ENCODE measurements at regions not wholly inside any gene's neighbourhood (a gene's known extent, or its start where the extent isn't known, plus 50 kb on each side); places are given as distances from the start of the nearest gene placed in this dataset.
A peak's percentile ranks its signal among the peaks of the same experiment; 100 is the strongest.

DNA sequence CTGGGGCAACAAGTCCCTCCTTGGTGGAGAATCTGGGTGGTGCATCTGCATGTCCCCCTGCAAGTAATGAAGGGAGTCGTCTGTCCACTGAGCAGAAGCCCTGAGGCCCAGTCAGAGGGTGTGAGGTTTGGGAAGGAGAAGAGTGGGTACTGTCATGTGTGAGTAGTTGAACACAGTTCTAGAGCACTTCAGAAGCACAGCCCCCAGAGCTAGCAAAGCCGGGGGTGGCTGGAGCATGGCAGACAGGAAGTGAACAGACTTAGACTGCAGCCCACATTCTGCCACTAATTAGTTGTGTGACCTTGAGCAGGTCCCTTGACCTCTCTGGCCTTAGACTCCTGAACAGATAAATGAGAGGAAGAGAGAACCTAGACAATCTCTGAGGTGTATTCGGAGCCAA is 207.6 kb downstream of the UACA start:
- no peak for DNase-seq

DNA sequence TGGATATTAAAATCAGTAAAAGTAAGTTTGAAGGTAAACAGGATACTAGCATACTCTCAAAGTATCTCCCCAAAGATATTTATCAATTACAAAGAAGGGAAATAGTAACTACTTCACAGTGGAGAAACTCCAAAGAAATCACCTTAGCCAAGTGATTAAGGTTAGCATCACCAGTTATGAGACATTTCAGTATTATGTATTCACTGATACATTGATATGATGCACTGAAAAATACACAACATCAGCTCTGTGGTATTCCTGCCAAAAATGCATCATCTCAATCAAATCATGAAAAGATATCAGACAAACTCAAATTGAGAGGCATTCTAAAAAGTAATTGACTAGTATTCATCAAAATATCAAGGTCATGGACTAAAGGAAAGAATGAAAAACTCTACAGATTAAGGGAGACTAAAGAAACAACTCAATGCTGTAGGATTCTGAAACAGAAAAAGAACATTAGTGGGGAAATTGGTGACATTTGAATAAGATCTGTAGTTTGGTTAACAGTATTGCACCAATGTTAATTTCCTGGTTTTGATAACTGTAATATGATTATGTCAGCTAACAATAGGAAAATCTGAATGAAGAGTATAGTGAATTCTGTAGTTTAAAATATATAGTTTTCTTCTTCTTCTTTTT is 215.4 kb downstream of the UACA start:
- DNase-seq, result no peak

DNA sequence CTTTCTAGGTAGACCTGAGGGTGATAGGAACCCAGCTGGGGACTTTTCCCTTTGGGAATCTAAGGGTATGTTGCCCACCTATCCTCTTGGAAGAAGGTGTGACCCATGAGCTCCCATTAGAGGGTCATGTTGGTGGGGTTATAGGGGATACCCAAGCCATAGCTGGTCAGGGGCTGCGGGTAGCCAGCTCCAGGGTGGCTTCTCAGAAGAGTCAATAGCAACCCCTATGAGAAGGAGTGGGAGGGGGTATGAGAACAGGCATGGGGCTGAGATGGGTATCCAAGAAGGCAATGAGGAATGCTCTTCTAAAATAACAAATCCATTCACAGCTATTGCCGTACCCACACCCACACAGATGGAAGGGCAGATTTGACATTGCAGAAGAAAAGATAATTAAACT is 217.8 kb downstream of the UACA start:
- no peak for DNase-seq

GRCh38 chr15:70541511-70541910 is 221.8 kb downstream of the UACA start:
- no peak for DNase-seq

- no peak for DNase-seq
Observed at GRCh38 chr15:70539912-70540530, 223.3 kb downstream of the UACA start.

DNA sequence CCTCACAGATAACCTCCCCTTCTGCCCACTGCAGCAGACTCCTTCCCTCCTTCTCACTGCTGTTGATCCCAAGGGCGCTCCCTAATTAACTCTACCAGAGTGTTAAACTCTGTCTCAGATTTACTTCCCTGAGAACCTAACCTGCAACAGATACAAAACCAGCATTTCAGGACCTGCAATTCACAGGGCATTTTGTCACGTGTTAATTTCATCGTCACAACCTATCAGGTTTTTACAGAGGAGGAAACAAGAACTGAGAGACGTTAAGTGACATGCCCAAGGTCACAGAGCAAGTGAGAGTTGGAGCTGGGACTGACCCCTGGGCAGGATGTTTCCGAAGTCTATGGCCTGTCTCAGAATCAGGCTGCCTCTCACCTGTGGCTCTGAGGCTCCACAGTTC is 223.9 kb downstream of the UACA start:
- DNase-seq, result no peak

DNA sequence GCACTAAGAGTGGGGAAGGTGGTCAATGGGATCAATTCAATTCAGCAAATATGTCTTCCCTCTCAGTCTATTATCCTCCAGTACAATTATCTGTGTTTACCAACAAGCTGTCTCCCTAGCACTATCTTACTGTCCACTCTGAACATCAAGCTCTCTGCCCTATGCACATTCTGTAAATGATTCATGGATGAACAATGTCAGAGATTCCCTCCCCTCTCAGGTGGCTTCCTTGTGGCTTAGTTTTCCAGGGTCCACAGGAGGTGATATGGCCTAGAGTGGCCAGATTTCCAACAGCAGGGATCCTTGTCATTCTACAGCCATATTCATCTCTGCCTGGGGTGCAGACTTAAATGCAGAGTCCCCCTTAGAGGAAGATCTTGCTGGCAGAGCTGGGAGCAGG is 225.1 kb downstream of the UACA start:
- DNase-seq, result no peak

DNA sequence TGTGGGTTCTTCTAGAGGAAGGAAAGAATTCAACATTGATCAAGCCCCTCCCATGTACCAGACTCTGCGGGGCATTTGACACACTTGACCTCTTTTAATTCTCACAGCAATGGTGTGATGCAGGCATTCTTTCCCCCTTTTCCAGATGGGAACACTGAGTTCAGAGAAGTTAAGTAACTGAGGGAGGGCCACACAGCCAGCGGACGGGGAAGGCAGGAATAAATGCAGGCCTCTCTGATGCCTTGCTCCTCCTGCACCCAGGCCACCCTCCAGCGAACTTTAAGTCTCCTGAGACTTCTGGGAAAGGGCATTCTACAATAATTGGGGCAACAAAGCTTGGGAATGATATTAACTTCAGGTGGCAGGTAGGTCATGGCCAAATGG is 227.4 kb downstream of the UACA start:
- no peak for DNase-seq

DNA sequence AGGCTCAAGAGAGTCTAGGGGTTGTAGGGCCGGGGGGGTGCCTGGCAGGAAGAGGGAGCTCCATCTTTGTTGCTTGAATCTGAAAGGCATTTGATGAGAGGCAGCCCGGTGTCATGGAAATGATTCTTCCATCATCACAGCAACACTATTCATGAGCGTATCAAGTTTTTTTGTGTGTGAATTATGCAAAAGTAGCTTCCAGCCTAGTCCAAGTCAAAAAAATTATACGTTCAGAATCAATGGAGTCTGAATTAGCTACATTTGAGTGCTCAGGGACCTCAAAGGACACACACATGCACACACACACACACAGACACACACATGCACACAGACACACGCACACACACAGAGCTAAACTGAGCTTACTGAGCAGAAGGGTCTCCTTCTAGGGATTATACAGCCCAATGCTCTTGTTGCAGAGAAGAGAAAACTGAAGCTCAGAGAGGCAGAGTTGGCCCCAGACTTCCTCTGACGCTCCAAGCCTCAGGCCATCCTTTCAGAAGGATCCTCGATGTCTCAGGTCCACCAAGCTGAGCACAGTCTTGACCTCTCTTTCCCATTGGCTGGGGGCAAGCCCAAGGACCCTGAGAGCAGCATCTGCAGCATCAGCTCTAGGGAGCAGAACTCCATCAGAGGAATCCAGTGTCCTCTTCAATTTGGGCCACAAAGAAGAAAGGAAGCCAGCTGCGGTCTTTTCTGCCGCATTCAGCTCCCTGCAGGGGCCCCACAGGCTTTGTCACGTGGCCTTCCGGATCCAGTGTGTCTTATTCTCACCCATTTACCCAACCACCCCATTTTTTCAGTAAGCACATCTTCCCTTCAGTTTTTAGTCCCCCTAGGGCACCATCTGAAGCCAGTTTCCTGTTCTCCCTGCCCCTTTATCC is 228.0 kb downstream of the UACA start:
- peak; percentile 26 for DNase-seq

DNA sequence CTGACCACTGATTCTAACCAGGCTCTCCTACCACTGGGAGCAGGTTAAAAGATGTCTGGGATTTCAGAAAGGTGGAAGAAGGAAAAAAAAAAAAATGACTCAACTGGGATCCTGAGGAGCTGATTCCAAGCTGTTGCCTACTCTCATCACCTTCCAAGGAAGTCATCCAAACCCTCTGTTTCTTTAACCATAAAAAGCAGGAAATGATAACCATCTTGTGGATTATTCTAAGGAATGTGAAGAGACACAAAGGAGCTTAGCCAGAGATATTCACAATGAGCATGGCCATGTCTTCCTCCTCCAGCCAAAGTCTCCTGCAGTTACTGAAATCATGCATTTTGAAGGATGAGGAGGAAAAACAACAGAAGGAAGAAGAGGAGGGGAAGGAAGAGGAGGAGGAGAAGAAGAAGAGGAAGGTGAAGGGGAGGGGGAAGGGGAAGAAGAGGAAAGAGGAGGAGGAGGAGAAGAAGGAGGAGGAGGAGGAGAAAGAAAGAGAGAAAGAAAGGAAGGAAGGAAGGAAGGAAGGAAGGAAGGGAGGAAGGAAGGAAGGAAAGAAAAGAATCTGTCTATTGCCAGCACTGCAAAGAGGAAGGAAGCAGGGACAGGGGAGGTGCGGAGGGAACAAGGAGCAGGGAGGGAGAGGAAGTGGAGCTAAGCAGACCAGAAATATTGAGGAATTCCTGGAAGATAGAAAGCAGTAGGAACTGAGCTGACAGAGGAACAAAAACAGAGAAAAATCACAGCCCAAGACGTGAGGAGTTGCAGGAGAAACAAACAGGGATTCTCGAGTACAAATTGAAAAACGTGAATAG is 229.2 kb downstream of the UACA start:
- no peak for DNase-seq

GRCh38 chr15:70532531-70533186 is 230.7 kb downstream of the UACA start:
- no peak for DNase-seq

- DNase-seq, result no peak
Observed at GRCh38 chr15:70531576-70531975, 231.8 kb downstream of the UACA start.

- DNase-seq, result no peak
Observed at GRCh38 chr15:70530906-70531305, 232.5 kb downstream of the UACA start.

DNA sequence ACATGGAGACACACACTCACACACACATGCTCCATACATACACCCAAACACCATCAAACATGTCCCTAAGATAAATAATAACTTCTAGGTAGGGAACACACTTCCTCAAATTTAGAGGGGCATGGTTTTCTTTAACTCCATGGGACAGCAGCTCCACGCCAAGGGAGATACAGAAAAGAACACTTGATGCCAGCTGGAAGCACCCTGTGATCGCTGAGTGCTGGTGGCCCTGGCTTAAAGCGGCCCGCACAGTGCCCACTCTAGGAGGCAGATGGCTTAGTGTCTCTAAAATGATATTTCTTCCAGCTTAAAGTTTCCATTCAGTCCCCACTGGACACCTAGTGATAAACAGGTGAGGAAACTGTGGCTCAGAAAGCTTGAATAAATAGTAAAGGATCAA is 232.9 kb downstream of the UACA start:
- DNase-seq, result no peak

GRCh38 chr15:70530017-70530499 is 233.3 kb downstream of the UACA start:
- no peak for DNase-seq

- no peak for DNase-seq
Observed at GRCh38 chr15:70528816-70529215, 234.5 kb downstream of the UACA start.

- peak; percentile 26 for DNase-seq
Observed at GRCh38 chr15:70528270-70528706, 235.1 kb downstream of the UACA start.

DNA sequence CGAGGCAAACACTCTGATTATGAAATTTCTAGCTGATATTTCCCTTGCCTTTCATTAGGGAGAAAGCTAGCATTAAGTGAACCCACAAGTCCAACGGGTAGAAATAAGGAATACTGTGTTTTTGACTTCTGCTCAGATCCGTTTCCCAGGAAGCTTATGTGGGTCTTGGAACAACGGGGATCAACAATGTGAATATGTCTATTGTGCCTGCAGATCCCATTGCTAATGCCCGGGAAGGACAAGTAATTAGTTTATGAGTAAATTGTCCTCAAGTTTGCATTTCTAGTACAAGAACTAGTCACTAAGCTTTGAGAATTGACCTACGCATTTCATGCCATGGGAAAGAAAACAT is 236.4 kb downstream of the UACA start:
- no peak for DNase-seq

- no peak for DNase-seq
Observed at GRCh38 chr15:70526221-70526973, 237.0 kb downstream of the UACA start.

DNA sequence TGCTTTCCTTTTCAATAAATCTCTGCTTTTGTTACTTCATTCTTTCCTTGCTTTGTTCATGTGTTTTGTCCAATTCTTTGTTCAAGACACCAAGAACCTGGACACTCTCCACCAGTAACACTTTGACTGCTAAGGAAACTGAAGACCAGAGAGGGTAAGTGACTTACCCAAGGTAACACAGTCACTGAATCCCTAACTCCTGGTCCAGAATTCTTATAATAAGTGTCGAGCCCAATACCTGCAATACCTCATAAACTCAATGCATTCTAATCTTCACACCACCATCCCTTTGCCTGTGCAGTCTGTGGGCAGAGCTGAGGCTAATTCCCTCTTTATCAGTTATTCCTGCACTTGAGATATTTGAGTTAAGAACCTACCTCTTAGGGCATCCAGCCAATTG is 237.8 kb downstream of the UACA start:
- no peak for DNase-seq

GRCh38 chr15:70524470-70524869 is 238.9 kb downstream of the UACA start:
- DNase-seq, result no peak

GRCh38 chr15:70523616-70524015 is 239.7 kb downstream of the UACA start:
- no peak for DNase-seq
